GM18858 (cell line): ENCODE measurements at regions not wholly inside any gene's neighbourhood (a gene's known extent, or its start where the extent isn't known, plus 50 kb on each side); places are given as distances from the start of the nearest gene placed in this dataset.

Experiments used
- ATAC-seq: cut with Tn5 transposase; IDR thresholded peaks from one replicate; pipeline ENCODE4 v1.9.1; 2021; ENCODE audit not compliant: unreplicated experiment

DNA sequence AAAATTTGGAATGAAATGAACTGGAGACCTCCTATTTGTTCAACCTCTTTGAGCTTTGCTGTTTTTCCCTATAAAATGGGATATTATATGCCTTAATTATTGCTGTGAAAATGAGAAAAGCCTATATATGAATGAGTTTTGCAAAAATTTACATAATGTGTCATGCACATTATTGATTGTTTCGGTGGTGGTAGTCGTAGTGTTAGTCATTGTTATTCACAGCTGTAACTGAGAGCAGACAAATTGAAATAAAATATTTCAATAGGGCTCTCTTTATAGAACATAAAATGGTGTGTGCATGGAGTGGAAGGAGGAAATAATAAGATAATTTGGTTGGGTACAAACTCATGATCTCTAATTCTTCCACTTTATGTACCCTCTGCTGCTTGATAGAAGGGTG lies 153.7 kb upstream of the GADL1 start:
- no peak for ATAC-seq

DNA sequence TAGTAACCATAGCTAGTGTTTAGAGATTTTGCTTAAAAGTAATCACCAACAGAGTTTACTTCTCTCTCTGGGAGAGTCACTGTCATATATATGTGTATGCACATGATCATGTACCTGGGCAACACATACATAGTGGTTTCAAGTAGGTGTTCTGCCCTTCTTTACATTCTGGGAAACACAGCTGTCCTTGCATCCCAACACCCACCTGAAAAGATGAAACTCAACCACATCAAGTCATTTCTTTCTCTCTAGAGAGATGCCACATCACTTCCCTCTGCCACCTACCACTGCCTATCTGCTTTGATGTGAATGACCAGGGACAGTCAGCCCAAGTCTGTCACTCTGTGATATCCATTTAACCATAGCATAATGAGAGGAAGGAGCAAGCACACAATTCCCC lies 155.8 kb upstream of the GADL1 start:
- ATAC-seq, result no peak

DNA sequence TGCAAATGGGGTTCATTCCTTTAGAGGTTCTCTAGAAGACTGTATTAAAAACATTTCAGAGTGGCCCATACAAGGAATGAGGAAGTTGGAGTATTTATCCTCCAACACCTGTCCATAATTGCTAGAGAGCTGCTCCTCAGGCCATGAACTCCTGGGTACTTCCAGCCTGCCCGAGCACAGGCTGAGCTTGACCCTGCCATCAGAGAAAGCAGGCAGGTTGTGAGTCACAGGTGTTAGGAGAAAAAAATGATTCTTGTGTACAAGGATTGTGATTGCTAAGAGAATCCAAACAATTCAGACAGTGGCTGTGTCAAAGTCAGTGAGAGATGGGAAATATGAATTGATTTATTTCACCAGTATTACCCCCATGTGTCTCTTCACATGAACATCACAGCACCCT lies 156.8 kb upstream of the GADL1 start:
- no peak for ATAC-seq

DNA sequence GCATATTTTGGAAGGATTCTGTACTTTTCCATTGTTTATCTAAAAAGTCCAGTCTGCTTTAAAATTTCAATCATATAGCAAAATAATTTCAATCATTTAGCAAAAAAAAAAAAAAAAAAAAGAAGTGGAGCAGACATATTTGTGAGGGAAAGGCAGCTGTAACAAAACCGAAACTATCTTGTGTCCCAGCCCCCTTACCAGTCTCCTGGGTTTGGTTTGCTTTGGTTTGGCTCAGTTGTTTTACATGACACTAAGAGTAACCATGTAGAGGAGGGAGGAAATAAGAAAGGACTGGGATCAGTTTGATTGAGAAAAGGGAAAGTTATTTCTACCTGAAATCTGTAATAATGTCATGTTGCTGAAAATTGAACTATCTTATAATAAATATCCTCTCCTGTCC lies 158.8 kb upstream of the GADL1 start:
- ATAC-seq, result no peak

DNA sequence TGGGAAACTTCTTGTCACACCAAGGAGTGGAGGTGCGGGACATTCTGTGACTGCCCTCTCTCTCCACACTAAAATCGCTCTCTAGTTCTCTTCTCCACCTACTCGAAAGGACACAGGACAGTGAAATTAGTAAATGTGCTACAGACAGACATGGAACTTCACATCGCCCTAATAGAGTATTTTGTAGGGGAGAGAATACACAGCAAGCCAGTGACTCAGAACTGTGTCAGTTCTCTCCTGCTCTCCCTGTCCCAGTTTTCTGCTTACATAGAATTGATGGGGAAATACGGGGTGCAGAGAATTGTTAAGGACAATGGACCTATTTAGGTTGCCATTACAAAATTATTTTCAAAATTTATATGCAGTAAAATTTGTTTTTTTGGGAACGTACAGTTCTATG lies 159.6 kb upstream of the GADL1 start:
- ATAC-seq, result no peak

DNA sequence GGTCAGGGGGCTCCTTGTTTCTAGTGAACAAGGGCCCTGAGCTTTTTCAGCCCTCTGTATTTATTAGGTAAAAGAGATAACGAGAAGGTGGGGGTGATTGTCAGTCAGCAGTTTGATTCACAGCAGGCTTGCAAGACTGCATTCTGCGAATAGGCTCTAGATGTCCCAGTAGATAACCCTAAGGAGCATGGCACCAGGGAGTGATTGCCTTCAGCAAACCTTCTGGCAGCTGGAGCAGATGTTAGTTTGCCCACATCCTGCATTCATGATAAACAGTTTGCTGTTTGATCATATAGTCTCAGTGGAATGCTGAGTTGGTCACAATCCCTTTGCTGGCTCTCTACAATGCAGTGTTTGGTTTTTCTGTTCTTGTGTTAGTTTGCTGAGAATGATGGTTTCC lies 161.3 kb upstream of the GADL1 start:
- no peak for ATAC-seq

DNA sequence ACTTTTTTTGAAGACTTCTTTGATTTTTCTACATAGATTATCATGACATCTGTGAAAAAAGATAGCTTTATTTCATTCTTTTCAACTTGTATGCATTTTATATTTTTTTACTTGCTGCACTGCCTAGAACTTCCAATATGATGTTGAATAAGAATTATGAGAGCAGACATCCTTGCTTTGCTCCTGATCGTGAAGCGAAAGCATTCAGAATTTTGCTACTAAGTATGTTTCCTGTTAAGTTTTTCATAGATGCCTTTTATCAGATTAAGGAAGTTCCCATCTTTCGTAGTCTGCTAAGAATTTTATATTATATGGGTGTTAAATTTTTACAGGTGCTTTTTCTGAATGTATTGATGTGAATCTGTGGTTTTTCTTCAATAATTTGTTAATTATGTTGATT lies 163.4 kb upstream of the GADL1 start:
- ATAC-seq, result no peak

DNA sequence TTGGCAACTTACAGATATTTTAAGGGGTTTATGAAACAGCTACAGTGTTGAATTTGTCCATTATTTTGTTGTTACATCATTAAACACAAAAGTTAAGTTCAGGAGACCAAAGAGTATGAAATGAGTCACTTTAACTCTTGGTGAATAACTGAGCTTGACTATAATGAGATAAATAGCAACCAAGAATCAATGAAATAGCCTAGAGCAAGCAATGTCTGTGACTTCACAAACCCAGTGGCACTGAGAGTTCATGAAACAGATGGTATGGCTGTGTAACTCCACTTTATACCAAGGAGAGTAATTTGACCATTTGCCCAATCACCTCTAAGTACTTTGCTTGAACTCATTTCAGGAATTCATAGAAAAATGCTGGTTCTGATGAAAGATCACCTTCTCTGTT lies 169.6 kb upstream of the GADL1 start:
- ATAC-seq, result no peak

DNA sequence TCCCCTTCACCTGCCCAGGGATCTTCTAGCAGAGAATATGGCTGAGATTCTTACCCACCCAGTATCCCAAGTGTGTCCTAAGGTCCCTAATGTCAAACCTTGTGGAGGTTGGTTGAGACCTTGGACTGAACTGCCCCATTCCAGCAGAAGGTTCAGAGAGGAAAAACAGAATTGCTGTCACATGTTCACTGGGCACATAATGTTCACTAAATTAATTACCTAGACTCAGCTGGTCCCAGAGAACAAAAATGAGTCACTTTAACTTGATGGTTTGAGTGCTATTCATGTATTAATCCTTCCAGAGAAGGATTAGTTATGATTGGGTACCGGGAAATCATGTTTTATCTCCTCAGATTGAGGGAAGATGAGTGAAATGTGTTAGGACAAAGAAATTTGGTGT lies 171.3 kb upstream of the GADL1 start:
- no peak for ATAC-seq

DNA sequence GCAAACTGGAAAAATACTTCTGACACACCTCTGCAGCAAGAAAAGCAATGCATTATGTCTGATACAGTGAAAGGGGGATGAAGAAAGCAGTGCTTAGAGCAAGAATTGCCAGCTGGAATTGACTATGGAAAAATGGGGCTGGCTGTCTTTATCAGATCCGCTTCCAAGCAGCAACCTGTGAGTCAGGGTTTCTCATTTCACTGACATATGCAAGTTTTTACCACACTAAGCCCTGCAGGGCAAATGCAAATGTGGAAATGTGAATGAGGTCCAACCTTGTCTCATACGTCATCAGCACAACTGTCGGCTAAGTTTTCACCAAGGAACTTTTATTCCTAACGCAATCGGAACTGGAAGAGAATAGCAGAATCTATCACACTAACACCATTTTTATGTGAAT lies 172.5 kb upstream of the GADL1 start:
- no peak for ATAC-seq

DNA sequence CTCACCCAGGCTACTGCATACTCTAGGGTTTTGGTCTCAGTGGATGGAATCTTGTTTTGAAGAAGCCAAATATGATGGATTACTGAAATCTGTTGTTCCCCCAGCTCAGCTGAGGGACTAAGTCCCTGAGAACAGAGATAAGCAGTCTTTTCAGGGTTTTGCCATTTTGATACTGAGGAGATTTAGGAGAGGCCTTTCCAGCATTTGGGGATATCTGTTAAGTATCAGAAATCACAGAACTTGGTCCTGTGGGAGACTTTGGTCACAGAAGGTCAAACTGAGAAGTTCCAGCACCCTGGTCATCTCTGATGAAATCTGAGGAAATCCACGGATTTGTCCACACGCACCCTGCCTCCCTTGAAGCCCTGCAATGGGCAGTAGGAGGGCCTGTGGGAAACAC lies 181.0 kb upstream of the GADL1 start:
- ATAC-seq, result no peak

DNA sequence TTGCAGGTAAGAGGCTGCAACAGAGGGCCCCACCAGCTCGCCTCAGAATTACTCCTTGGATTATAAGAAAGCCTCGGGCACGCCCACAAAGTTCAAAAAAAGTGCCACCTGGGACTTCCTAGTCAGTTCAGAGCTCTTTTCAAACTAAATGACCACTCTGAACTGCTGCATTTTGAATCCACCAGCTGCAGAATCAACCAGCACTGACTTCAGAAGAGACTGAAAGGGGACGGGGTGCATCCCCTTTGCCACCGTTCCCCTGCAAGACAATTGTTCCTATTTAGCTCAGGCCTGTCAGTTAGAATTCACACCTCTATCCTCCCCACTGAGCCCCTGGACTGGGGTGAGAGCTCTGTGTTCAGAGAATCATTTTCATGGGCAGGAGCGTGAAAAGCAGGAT lies 181.4 kb upstream of the GADL1 start:
- ATAC-seq, result no peak

DNA sequence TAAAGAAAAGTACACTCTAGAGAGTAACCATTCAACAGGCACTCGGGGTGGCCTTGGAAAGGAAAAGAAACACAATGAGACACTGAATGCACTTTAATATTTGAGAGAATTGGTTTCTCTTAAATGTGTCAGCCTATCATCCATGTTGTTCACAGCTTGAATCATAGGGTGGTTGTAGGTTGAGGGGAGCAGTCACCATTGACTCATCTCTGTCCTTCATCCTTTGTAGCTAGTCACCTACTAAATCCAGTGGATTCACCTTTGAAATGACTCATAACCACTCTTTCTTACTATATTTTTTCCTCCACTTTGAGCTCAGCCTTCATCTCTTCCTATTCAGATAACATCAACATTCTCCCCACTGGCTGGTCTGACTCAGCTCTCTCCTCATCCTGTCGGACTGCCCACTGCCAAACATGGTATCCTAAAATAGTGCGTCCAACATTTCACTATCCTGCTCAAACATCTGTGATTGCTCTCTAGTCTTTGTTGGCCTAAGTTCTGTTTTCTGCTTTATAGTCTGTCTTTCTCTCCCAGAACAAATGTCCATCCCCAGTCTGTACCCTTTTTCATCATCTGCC lies 182.7 kb upstream of the GADL1 start:
- ATAC-seq, result no peak

DNA sequence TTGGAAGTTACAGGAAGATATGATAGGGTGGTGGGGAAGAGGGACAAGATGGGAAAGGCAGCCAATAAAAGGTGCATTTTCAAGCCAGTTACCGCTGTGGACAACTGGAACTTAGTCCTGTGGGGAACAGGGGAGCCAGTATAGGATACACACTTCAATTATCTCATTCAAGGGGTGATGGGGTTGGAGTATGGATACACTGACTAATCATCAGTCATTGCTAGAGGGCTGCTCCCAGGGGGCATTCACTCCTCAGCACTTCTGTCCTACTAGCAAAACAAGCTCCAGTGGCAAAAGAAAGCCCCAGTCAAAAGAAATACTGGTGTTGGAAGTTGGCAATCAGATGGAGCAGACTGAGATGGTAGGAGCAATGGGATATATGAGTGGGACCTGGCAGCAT lies 183.4 kb upstream of the GADL1 start:
- ATAC-seq, result no peak

DNA sequence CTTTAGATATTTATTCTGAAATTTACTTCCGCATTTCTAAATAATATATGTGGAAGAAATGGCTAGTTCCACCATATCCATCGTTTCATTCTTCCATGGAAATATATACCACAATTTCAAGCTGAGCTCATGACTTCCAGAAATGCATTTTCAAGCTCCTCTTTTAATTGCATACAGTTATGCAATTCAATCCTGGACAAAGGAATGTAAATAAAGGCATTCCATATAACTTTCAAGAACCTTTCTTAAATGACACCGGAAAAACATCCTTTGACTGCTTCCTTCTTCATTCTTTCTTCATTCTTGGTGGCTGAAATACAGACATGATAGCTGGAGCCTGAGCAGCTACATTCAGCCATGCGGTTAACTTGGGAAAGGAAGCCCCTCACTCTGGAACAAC lies 185.2 kb upstream of the GADL1 start:
- no peak for ATAC-seq

DNA sequence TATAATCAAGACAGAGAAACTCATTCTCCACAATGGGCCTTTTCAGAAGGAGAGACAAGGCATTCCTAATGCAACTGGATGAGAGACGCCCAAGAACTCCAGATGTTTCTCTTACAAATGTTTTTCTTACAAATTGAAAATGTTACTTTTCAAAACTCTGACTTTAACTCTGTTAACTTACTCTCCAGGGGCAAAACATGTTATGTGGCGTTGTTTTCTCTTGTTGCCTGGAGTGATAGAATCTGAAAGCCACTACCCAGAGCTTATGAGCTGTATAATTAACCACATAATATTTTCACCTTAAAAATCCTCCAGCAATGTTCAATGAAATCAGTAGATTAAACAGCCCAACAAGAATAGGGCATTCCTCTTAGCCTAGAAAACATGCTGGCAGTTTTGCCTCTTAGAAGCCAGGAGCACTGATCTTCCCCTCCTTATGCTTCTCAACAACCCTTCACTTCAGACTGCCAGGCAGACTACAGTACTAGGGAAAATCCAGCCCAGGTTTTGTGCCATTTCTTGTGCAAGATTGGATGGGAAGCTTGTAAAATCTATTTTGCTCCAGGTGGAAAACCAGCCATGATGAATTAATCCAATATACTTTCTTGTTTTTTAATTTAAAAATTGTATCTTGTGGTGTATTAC lies 186.7 kb upstream of the GADL1 start:
- no peak for ATAC-seq

DNA sequence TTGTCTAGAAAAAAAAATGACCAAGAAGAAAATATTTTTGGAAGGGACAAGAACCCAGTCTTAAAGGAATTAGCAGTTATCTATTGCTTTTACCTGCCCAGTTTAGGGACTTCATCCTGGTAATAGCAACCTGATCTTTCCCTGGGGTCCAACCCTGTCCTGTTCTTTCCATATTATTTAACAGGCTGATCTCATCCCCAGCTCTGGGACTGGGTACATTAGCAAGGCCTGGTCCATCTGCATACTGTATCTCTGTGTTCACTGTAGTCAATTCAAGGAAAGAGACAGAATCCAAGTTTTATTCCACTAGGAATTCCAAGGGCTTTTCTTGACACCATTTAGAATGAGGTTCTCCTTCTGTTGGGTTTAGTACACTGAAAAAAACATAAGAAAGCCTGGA lies 191.7 kb upstream of the GADL1 start:
- ATAC-seq, result no peak

DNA sequence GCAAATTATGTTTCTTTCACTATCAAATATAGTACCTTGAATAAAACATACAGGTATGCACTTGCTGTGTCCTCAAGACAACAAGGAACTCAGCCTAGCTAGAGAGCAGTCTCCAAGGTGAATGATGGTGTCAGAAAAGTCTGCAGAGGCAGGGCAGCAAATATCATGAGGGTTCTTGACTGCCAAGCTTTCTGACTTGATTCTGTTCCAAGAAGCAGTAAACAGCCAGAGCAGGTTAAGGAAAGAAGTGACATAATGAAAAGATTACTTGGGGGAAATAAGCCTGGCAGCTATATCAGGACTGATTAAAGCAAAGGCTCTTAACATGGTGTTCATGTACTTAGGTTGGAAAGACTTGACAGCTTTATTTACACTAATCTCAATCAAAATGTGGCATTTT lies 192.2 kb upstream of the GADL1 start:
- ATAC-seq, result no peak

DNA sequence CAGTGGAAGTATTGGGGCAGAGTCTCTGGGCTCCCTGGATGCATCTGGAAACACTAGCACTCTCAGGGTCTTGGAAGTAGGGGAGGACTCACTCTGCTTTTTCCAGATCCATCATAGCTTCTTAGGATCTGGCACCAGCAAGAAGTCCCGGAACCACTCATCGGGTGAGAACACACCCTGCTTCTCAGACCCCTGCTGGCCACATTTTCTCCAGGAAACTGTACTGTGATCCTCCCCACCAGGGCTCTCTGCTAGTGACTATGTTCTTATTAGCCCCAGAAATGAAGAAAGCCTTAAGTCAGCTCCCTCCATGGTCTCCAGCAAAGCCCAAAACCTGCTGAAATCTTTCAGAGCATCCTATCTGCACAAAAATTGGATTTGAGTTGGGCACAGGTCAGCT lies 197.3 kb upstream of the GADL1 start:
- ATAC-seq, result no peak

DNA sequence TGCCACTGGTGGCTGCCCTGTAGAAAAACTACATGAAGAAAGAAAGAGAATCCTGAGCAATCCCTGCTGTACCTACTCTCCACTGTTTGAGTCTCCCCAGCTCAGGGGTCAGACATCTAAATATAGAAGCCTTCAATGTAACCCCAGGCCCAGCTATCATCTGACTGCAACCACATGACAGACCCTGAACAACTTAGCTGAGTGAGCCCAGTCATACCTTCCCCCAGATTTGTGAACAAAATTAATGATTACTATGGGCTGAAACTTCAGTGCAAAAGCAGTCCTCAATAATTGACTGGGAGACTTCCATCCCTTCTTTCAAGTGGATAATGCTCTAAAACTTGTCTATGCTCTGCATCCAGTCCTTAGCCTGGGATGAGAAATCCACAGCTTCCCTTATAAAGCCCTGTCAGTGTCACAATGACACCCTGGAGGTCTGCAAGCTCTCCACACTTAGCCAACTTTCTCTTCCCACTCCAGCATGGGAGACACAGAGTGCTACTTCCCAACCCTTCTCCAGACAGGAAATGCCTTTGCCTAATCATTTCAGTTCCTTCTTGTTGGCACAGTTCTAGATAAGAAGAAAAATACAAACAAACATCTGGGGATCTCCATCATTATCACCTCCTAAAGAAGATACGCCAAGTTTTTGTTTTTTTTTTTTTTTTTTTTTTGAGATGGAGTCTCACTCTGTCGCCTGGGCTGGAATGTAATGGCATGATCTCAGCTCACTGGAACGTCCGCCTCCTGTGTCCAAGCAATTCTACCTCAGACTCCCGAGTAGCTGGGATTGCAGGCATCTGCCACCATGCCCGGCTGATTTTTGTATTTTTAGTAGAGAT lies 198.5 kb upstream of the GADL1 start:
- no peak for ATAC-seq

DNA sequence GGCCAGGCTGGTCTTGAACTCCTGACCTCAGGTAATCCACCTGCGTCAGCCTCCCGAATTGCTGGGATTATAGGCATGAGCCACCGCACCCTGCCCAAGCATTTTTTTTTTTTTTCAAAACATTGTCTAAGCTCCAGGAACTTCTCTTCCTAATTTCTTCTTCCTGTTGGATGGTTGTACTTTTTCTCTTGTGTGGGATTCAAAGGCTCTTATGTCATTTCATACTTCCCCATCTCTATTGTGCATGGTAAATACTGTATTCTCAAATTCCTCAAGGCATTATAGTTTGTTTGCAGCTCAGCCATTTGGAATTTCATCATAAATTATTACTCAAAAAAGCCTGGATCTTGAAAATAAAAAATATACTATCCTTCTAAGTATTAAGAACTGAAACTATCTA lies 199.1 kb upstream of the GADL1 start:
- ATAC-seq, result no peak

DNA sequence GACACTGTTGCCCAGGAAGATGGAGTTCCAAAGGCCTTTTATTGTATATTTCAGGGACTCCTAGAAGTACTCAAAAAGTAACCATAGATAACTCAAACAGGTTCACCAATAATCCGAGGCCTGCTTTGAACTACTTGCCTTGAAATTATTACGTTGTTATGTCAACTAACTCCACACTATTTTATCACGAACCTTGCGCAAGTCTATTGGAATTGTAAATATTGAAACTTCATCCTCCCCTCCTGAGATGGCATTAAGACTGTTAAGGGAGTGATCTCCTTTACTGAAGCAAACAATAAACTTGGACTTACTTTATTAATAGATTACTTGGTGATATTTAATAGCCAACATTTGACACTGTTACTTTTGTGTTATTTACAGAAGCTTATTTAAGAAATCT lies 199.6 kb upstream of the GADL1 start:
- ATAC-seq, result no peak

DNA sequence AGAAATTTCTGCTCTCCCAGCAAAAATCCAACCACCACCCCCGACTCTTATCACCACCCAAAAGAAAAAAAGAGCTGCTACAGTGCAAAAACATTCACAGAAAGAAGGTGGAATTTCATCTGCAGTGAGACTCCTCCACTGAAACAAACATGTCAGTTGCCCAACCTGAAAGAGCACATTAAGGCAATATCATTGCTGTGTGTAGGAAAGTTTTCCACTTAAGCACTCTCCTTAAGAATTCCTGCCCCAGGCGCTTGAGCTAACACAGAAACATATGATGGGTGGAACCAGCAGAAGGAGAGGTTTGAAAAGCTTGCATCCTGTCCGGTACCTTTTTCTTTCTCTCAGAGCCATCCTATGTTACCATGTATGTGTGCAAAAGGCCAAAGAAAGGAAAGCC lies 200.8 kb upstream of the GADL1 start:
- ATAC-seq, result no peak
